Lung (tissue), 11 donors: ENCODE measurements at regions not wholly inside any gene's neighbourhood (a gene's known extent, or its start where the extent isn't known, plus 50 kb on each side); places are given as distances from the start of the nearest gene placed in this dataset.
A peak's percentile ranks its signal among the peaks of the same experiment; 100 is the strongest.

Experiments
- ATAC-seq: fragments of 200-7000 bp; cut with Tn5 transposase; one replicate; pipeline ENCODE4 v1.9.1; 2020; ENCODE audit warnings: moderate number of reproducible peaks; ENCODE audit not compliant: insufficient read depth, low FRiP score
- DNase-seq, 3 donors: peaks; one replicate each; pipeline ENCODE4 v3.0.0-alpha.2; 2013 to 2017
- H3K27ac ChIP-seq, 2 donors: one replicate each; pipeline ENCODE4 v1.5.1; 2013; ENCODE audit warnings: mild to moderate bottlenecking in 2 of 2, moderate library complexity in 2 of 2, control low read depth in 1 of 2, inconsistent platforms in 1 of 2, low read depth in 1 of 2, low read length in 1 of 2
- H3K27me3 ChIP-seq, 3 donors: one replicate each; pipeline ENCODE4 v1.5.1; 2013; ENCODE audit warnings: low read length in 2 of 3; ENCODE audit not compliant: control insufficient read depth in 3 of 3, insufficient read depth in 3 of 3
- H3K36me3 ChIP-seq, 4 donors: one replicate each; pipeline ENCODE4 v1.5.1; 2013; ENCODE audit warnings: low read length in 4 of 4, mild to moderate bottlenecking in 1 of 4, moderate library complexity in 1 of 4; ENCODE audit not compliant: control insufficient read depth in 4 of 4, insufficient read depth in 4 of 4
- H3K4me1 ChIP-seq, 5 donors: one replicate each; pipeline ENCODE4 v1.5.1; 2013; ENCODE audit warnings: low read length in 5 of 5, mild to moderate bottlenecking in 2 of 5, moderate library complexity in 1 of 5; ENCODE audit not compliant: control insufficient read depth in 5 of 5, insufficient read depth in 5 of 5
- H3K4me3 ChIP-seq: one replicate; pipeline ENCODE4 v1.5.1; 2013; ENCODE audit warnings: mild to moderate bottlenecking, control low read depth, moderate library complexity
- H3K9ac ChIP-seq, 2 donors: one replicate each; pipeline ENCODE4 v1.5.1; 2013; ENCODE audit warnings: low read length in 2 of 2, control low read depth in 1 of 2; ENCODE audit not compliant: insufficient read depth in 1 of 2
- H3K9me3 ChIP-seq, 4 donors: one replicate each; pipeline ENCODE4 v1.5.1; 2013; ENCODE audit warnings: low read length in 3 of 4, mild to moderate bottlenecking in 1 of 4, moderate library complexity in 1 of 4; ENCODE audit not compliant: control insufficient read depth in 4 of 4, insufficient read depth in 3 of 4
- CTCF ChIP-seq: IDR thresholded peaks from 2 replicates; pipeline ENCODE4 v1.5.1; 2012; ENCODE audit warnings: mild to moderate bottlenecking; ENCODE audit errors: control extremely low read depth, extremely low read depth
- WGBS, 2 donors: extraction: QIAGEN DNeasy Blood & Tissue Kit; methylation state at CpG; one replicate each; pipeline ENCODE4 v1.1.7; 2013; 5-methylcytosine and 5-hydroxymethylcytosine counted together
- donor health status: control.
- donor health status: control.
- donor health status: Bipolar disorder and iron deficiency.
- donor health status: healthy.
- donor health status: DM: yes; HTN: yes; CAD: no.

- Histone ChIP-seq H3K36me3 (no peaks in the 10 kb centered on the region), H3K9me3 (no peaks in the 10 kb centered on the region), H3K9ac (no peak overlapping the region), H3K27ac (no peak overlapping the region), H3K4me3 (no peak overlapping the region), H3K27me3 (no peaks in the 10 kb centered on the region), H3K4me1 (no peaks in the 10 kb centered on the region)
- TF ChIP-seq CTCF, result no peak
- WGBS, 2 donors, result 84 to 95% methylated on average over 4 of the region's 4 CpGs
- ATAC-seq, result no peak
- DNase-seq, result no peak
Measured at GRCh38 chr13:40863723-40864122, 74.3 kb downstream of the SLC25A15 start.

GRCh38 chr13:40874138-40874779 is 84.8 kb downstream of the SLC25A15 start:
- WGBS, 2 donors, result 94 to 95% methylated on average over 5 of the region's 5 CpGs
- no peaks in the 10 kb centered on the region for H3K27me3 ChIP-seq
- peaks cover 9 to 61% (median 41%) of the 10 kb centered on the region in 4 donors for H3K9me3 ChIP-seq
- H3K27ac ChIP-seq, result no peak overlapping the region
- no peaks in the 10 kb centered on the region for H3K4me1 ChIP-seq
- no peak for TF ChIP-seq CTCF
- no peak overlapping the region for H3K4me3 ChIP-seq
- ATAC-seq, result no peak
- H3K36me3 ChIP-seq, result peaks cover 6 to 41% (median 27%) of the 10 kb centered on the region in 4 donors
- peak in 1 of 3 donors; percentile 22 for DNase-seq
- H3K9ac ChIP-seq, result no peak overlapping the region

GRCh38 chr13:40875044-40875443 is 85.6 kb downstream of the SLC25A15 start:
- Histone ChIP-seq H3K4me1 (no peaks in the 10 kb centered on the region), H3K4me3 (no peak overlapping the region), H3K27ac (no peak overlapping the region), H3K9me3 (peaks cover 9 to 64% (median 41%) of the 10 kb centered on the region in 4 donors), H3K36me3 (peaks cover 6 to 41% (median 28%) of the 10 kb centered on the region in 4 donors), H3K27me3 (no peaks in the 10 kb centered on the region), H3K9ac (no peak overlapping the region)
- ATAC-seq (no peak), DNase-seq (no peak)
- TF ChIP-seq CTCF, result no peak
- 98 to 100% methylated on average over 4 of the region's 4 CpGs for WGBS, 2 donors

- H3K4me3 ChIP-seq, result no peak overlapping the region
- DNase-seq (no peak), ATAC-seq (no peak)
- WGBS, 2 donors, result 98% methylated on average over 6 of the region's 6 CpGs
- H3K9ac ChIP-seq, result no peak overlapping the region
- no peaks in the 10 kb centered on the region for H3K27me3 ChIP-seq
- TF ChIP-seq CTCF, result no peak
- H3K4me1 ChIP-seq, result no peaks in the 10 kb centered on the region
- H3K9me3 ChIP-seq, result peaks cover 9 to 64% (median 39%) of the 10 kb centered on the region in 4 donors
- peaks cover 6 to 46% (median 28%) of the 10 kb centered on the region in 4 donors for H3K36me3 ChIP-seq
- no peak overlapping the region for H3K27ac ChIP-seq
Measured at GRCh38 chr13:40875583-40875982, 86.2 kb downstream of the SLC25A15 start.
